MCF 10A (cell line): ENCODE measurements at regions not wholly inside any gene's neighbourhood (a gene's known extent, or its start where the extent isn't known, plus 50 kb on each side); places are given as distances from the start of the nearest gene placed in this dataset.

Source experiments
- BruUV-seq: library from RNA; stranded (reverse); fragments of 400-500 nt; replicated peaks from 2 replicates; lab custom pipeline; 2021; lab: Mats Ljungman, UMichigan
- CTCF ChIA-PET: fragments of 300-600 bp; sonication (Branson Sonifier 250); formaldehyde crosslinking; extraction: SDS; loops from one replicate; lab custom pipeline; 2021; ENCODE audit warnings: antibody characterized with exemption, inconsistent platforms; lab: Yijun Ruan, JAX
- POLR2A ChIA-PET: fragments of 300-600, 350-650 bp; sonication (Branson Sonifier 250); formaldehyde crosslinking; extraction: SDS; loops from one replicate; lab custom pipeline; 2020; ENCODE audit warnings: antibody characterized with exemption, inconsistent platforms; lab: Yijun Ruan, JAX
- DNase-seq: peaks from one replicate; pipeline ENCODE4 v3.0.0-alpha.2; 2018; ENCODE audit not compliant: unreplicated experiment
- H3K27ac Mint-ChIP-seq: one replicate; pipeline ENCODE4 v1.8.0; 2022; ENCODE audit warnings: mild to moderate bottlenecking, low read depth, mixed read lengths; ENCODE audit not compliant: unreplicated experiment
- H3K27me3 Mint-ChIP-seq: one replicate; pipeline ENCODE4 v1.8.0; 2022; ENCODE audit warnings: mixed read lengths; ENCODE audit not compliant: insufficient read depth, unreplicated experiment
- H3K36me3 Mint-ChIP-seq: one replicate; pipeline ENCODE4 v1.8.0; 2022; ENCODE audit warnings: mild to moderate bottlenecking, moderate library complexity, mixed read lengths; ENCODE audit not compliant: insufficient read depth, unreplicated experiment
- H3K4me1 Mint-ChIP-seq: one replicate; pipeline ENCODE4 v1.8.0; 2022; ENCODE audit warnings: mixed read lengths; ENCODE audit not compliant: insufficient read depth, unreplicated experiment
- H3K4me3 Mint-ChIP-seq: one replicate; pipeline ENCODE4 v1.8.0; 2022; ENCODE audit warnings: mild to moderate bottlenecking, moderate library complexity, mixed read lengths; ENCODE audit not compliant: unreplicated experiment
- H3K9me3 Mint-ChIP-seq: one replicate; pipeline ENCODE4 v1.8.0; 2022; ENCODE audit warnings: mixed read lengths; ENCODE audit not compliant: unreplicated experiment
- CTCF ChIP-seq: fragments of 200-600 bp; IDR thresholded peaks from one replicate; pipeline ENCODE4 v1.8.0; 2022; ENCODE audit warnings: antibody characterized with exemption, mild to moderate bottlenecking; ENCODE audit not compliant: unreplicated experiment
- intact Hi-C: fragments of 100-400 bp; cut with micrococcal nuclease; formaldehyde crosslinking; loops from 2 replicates; pipeline ENCODE4 v1.14.1; 2022

- H3K9me3 Mint-ChIP-seq, result peaks cover 14% of the 10 kb centered on the region
- ChIA-PET POLR2A (no interaction called here), CTCF (interaction anchor here (1.5 kb wide), 1 partner anchor 18 kb away, joined by 3 read pairs; no protein-coding TSS in a partner anchor)
- intact Hi-C loops, result no loop called here
- H3K36me3 Mint-ChIP-seq, result no peaks in the 10 kb centered on the region
- DNase-seq, result no peak
- H3K4me1 Mint-ChIP-seq, result no peaks in the 10 kb centered on the region
- TF ChIP-seq CTCF, result no peak
- BruUV-seq, result no TSS peak
- no peak overlapping the region for H3K4me3 Mint-ChIP-seq
- no peak overlapping the region for H3K27ac Mint-ChIP-seq
- H3K27me3 Mint-ChIP-seq, result no peaks in the 10 kb centered on the region
Measured at GRCh38 chr5:125256296-125256695, 509.9 kb upstream of the ZNF608 start.

GRCh38 chr5:125257057-125257972 is 510.9 kb upstream of the ZNF608 start:
- Mint-ChIP-seq H3K4me1 (no peaks in the 10 kb centered on the region), H3K9me3 (peaks cover 6% of the 10 kb centered on the region), H3K4me3 (no peak overlapping the region), H3K36me3 (no peaks in the 10 kb centered on the region), H3K27ac (no peak overlapping the region), H3K27me3 (no peaks in the 10 kb centered on the region)
- intact Hi-C loops, result no loop called here
- no peak for TF ChIP-seq CTCF
- ChIA-PET CTCF (no interaction called here), POLR2A (interaction anchor here (0.6 to 1.1 kb wide), 6 partner anchors 11 to 875 kb away, joined by 3 to 4 read pairs (median 3); no protein-coding TSS in a partner anchor)
- no peak for DNase-seq
- BruUV-seq, result no TSS peak

- intact Hi-C loops, result no loop called here
- no TSS peak for BruUV-seq
- DNase-seq, result no peak
- no peak overlapping the region for H3K27ac Mint-ChIP-seq
- no peak overlapping the region for H3K4me3 Mint-ChIP-seq
- H3K4me1 Mint-ChIP-seq, result no peaks in the 10 kb centered on the region
- TF ChIP-seq CTCF, result no peak
- no peaks in the 10 kb centered on the region for H3K36me3 Mint-ChIP-seq
- H3K27me3 Mint-ChIP-seq, result no peaks in the 10 kb centered on the region
- peaks cover 6% of the 10 kb centered on the region for H3K9me3 Mint-ChIP-seq
- ChIA-PET CTCF (no interaction called here), POLR2A (no interaction called here)
Measured at GRCh38 chr5:125257997-125258396, 511.6 kb upstream of the ZNF608 start.

GRCh38 chr5:125258615-125259014 is 512.2 kb upstream of the ZNF608 start:
- H3K4me3 Mint-ChIP-seq, result no peak overlapping the region
- POLR2A ChIA-PET, result no interaction called here
- H3K27me3 Mint-ChIP-seq, result no peaks in the 10 kb centered on the region
- H3K36me3 Mint-ChIP-seq, result no peaks in the 10 kb centered on the region
- no TSS peak for BruUV-seq
- H3K27ac Mint-ChIP-seq, result no peak overlapping the region
- no peaks in the 10 kb centered on the region for H3K4me1 Mint-ChIP-seq
- H3K9me3 Mint-ChIP-seq, result peaks cover 6% of the 10 kb centered on the region
- no peak for DNase-seq
- intact Hi-C loops, result no loop called here
- no peak for TF ChIP-seq CTCF
- CTCF ChIA-PET, result no interaction called here
